Large intestine (tissue), 3 donors: ENCODE measurements at regions not wholly inside any gene's neighbourhood (a gene's known extent, or its start where the extent isn't known, plus 50 kb on each side); places are given as distances from the start of the nearest gene placed in this dataset.
A peak's percentile ranks its signal among the peaks of the same experiment; 100 is the strongest.

ENCODE experiments used
- DNase-seq, 2 donors: peaks; one replicate each; pipeline versions ENCODE4 v3.0.0 to v3.0.0-alpha.2; 2013
- H3K27ac ChIP-seq: one replicate; pipeline ENCODE4 v1.5.1; 2013; ENCODE audit warnings: low read length
- H3K27me3 ChIP-seq: 2 replicates; pipeline ENCODE4 v1.6.1; 2013; ENCODE audit warnings: low read length; ENCODE audit not compliant: control insufficient read depth, insufficient read depth
- H3K36me3 ChIP-seq: 2 replicates; pipeline ENCODE4 v1.6.1; 2013; ENCODE audit warnings: low read length; ENCODE audit not compliant: control insufficient read depth, insufficient read depth
- H3K4me1 ChIP-seq: one replicate; pipeline ENCODE4 v1.6.1; 2013; ENCODE audit warnings: low read length; ENCODE audit not compliant: control insufficient read depth, insufficient read depth
- H3K4me3 ChIP-seq: one replicate; pipeline ENCODE4 v1.5.1; 2013; ENCODE audit warnings: low read length
- H3K9me3 ChIP-seq: one replicate; pipeline ENCODE4 v1.6.1; 2013; ENCODE audit warnings: mild to moderate bottlenecking, low read depth, low read length, moderate library complexity; ENCODE audit not compliant: control insufficient read depth
- WGBS: methylation state at CpG from one replicate; pipeline ENCODE4 v1.1.5; 2013; ENCODE audit warnings: low lambda C conversion rate; ENCODE audit not compliant: insufficient coverage; 5-methylcytosine and 5-hydroxymethylcytosine counted together

- Histone ChIP-seq H3K4me1 (no peaks in the 10 kb centered on the region), H3K27me3 (no peaks in the 10 kb centered on the region), H3K4me3 (no peak overlapping the region), H3K27ac (no peak overlapping the region), H3K36me3 (no peaks in the 10 kb centered on the region), H3K9me3 (no peaks in the 10 kb centered on the region)
- no CpG with 5 or more reads among the region's 2 CpGs for WGBS
- DNase-seq: no peak
Measured at GRCh38 chr17:13194887-13195286, 177.1 kb upstream of the ELAC2 start.

- Histone ChIP-seq H3K27me3 (no peaks in the 10 kb centered on the region), H3K4me3 (no peak overlapping the region), H3K9me3 (no peaks in the 10 kb centered on the region), H3K4me1 (no peaks in the 10 kb centered on the region), H3K36me3 (no peaks in the 10 kb centered on the region), H3K27ac (no peak overlapping the region)
- DNase-seq: peak in 1 of 2 donors; percentile 6
- 58% methylated on average over 2 of the region's 4 CpGs for WGBS
Measured at GRCh38 chr17:13182854-13183253, 165.0 kb upstream of the ELAC2 start.

- H3K9me3 ChIP-seq: no peaks in the 10 kb centered on the region
- H3K27ac ChIP-seq: no peak overlapping the region
- no peaks in the 10 kb centered on the region for H3K36me3 ChIP-seq
- no peak overlapping the region for H3K4me3 ChIP-seq
- DNase-seq: peak in 1 of 2 donors; percentile 2
- H3K27me3 ChIP-seq: no peaks in the 10 kb centered on the region
- H3K4me1 ChIP-seq: no peaks in the 10 kb centered on the region
Measured at GRCh38 chr17:13182450-13182849, 164.6 kb upstream of the ELAC2 start.

GRCh38 chr17:13181683-13182082 lies 163.9 kb upstream of the ELAC2 start:
- H3K27ac ChIP-seq: no peak overlapping the region
- no peaks in the 10 kb centered on the region for H3K9me3 ChIP-seq
- H3K36me3 ChIP-seq: no peaks in the 10 kb centered on the region
- no peak for DNase-seq
- H3K27me3 ChIP-seq: no peaks in the 10 kb centered on the region
- no CpG with 5 or more reads among the region's 2 CpGs for WGBS
- no peak overlapping the region for H3K4me3 ChIP-seq
- no peaks in the 10 kb centered on the region for H3K4me1 ChIP-seq

- no peak for DNase-seq
- Histone ChIP-seq H3K36me3 (no peaks in the 10 kb centered on the region), H3K9me3 (no peaks in the 10 kb centered on the region), H3K4me1 (no peaks in the 10 kb centered on the region), H3K27ac (no peak overlapping the region), H3K4me3 (no peak overlapping the region), H3K27me3 (no peaks in the 10 kb centered on the region)
- WGBS: 0% methylated on average over 1 of the region's 4 CpGs
Measured at GRCh38 chr17:13176436-13176835, 158.6 kb upstream of the ELAC2 start.

GRCh38 chr17:13171790-13172189 lies 154.0 kb upstream of the ELAC2 start:
- Histone ChIP-seq H3K4me3 (no peak overlapping the region), H3K4me1 (no peaks in the 10 kb centered on the region), H3K27ac (no peak overlapping the region), H3K36me3 (no peaks in the 10 kb centered on the region), H3K9me3 (no peaks in the 10 kb centered on the region), H3K27me3 (no peaks in the 10 kb centered on the region)
- DNase-seq: no peak
- no CpG with 5 or more reads among the region's 1 CpG for WGBS

GRCh38 chr17:13162361-13162760 lies 144.5 kb upstream of the ELAC2 start:
- no peak overlapping the region for H3K27ac ChIP-seq
- DNase-seq: no peak
- no peaks in the 10 kb centered on the region for H3K9me3 ChIP-seq
- H3K36me3 ChIP-seq: no peaks in the 10 kb centered on the region
- no peak overlapping the region for H3K4me3 ChIP-seq
- no CpG with 5 or more reads among the region's 1 CpG for WGBS
- no peaks in the 10 kb centered on the region for H3K4me1 ChIP-seq
- no peaks in the 10 kb centered on the region for H3K27me3 ChIP-seq

- Histone ChIP-seq H3K4me1 (no peaks in the 10 kb centered on the region), H3K4me3 (no peak overlapping the region), H3K9me3 (no peaks in the 10 kb centered on the region), H3K36me3 (no peaks in the 10 kb centered on the region), H3K27me3 (no peaks in the 10 kb centered on the region), H3K27ac (no peak overlapping the region)
- 100% methylated on average over 1 of the region's 2 CpGs for WGBS
- no peak for DNase-seq
Measured at GRCh38 chr17:13160790-13161189, 143.0 kb upstream of the ELAC2 start.

- H3K27me3 ChIP-seq: no peaks in the 10 kb centered on the region
- no peaks in the 10 kb centered on the region for H3K36me3 ChIP-seq
- no peaks in the 10 kb centered on the region for H3K4me1 ChIP-seq
- no peak overlapping the region for H3K4me3 ChIP-seq
- H3K9me3 ChIP-seq: no peaks in the 10 kb centered on the region
- DNase-seq: no peak
- no CpG with 5 or more reads among the region's 3 CpGs for WGBS
- no peak overlapping the region for H3K27ac ChIP-seq
Measured at GRCh38 chr17:13160296-13160695, 142.5 kb upstream of the ELAC2 start.

- no peaks in the 10 kb centered on the region for H3K4me1 ChIP-seq
- no peak for DNase-seq
- H3K27ac ChIP-seq: no peak overlapping the region
- H3K4me3 ChIP-seq: no peak overlapping the region
- no peaks in the 10 kb centered on the region for H3K36me3 ChIP-seq
- no CpG with 5 or more reads among the region's 2 CpGs for WGBS
- H3K27me3 ChIP-seq: no peaks in the 10 kb centered on the region
- H3K9me3 ChIP-seq: no peaks in the 10 kb centered on the region
Measured at GRCh38 chr17:13158494-13159240, 140.8 kb upstream of the ELAC2 start.

- no peaks in the 10 kb centered on the region for H3K27me3 ChIP-seq
- H3K9me3 ChIP-seq: no peaks in the 10 kb centered on the region
- H3K4me3 ChIP-seq: no peak overlapping the region
- DNase-seq: no peak
- no peak overlapping the region for H3K27ac ChIP-seq
- H3K4me1 ChIP-seq: no peaks in the 10 kb centered on the region
- 60% methylated on average over 1 of the region's 5 CpGs for WGBS
- H3K36me3 ChIP-seq: no peaks in the 10 kb centered on the region
Measured at GRCh38 chr17:13157656-13158055, 139.8 kb upstream of the ELAC2 start.
